GM19238 (cell line): ENCODE measurements at regions not wholly inside any gene's neighbourhood (a gene's known extent, or its start where the extent isn't known, plus 50 kb on each side); places are given as distances from the start of the nearest gene placed in this dataset.

Source experiments
- DNase-seq: peaks from one replicate; pipeline ENCODE4 v3.0.0; 2011; ENCODE audit warnings: low spot score; ENCODE audit not compliant: insufficient read length

GRCh38 chr17:14776791-14777190, 475.9 kb downstream of the HS3ST3B1 start:
- no peak for DNase-seq

GRCh38 chr17:14775731-14776492, 475.0 kb downstream of the HS3ST3B1 start:
- no peak for DNase-seq

GRCh38 chr17:14774774-14775173, 473.9 kb downstream of the HS3ST3B1 start:
- DNase-seq: no peak

DNA sequence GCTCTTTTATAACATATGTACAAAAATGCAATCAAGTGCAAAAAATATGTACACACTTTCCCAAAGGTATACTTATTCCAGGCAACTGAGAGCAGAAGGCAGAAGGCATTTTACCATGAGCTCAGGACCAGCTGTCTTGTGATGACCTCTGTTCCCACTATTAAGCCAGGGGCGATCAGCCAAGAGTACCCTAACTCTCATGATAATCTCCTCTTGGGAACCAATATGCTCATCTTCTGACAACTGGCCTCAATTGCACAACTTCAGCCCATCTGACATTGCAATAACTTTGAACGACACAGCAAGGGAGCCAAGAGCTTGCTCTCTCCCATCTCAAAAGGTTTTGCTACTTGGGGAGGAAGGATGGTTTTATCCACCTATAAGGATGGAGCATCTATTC, 471.9 kb downstream of the HS3ST3B1 start:
- no peak for DNase-seq

- DNase-seq: no peak
Observed at GRCh38 chr17:14771543-14771942, 470.7 kb downstream of the HS3ST3B1 start.

GRCh38 chr17:14768923-14769322, 468.0 kb downstream of the HS3ST3B1 start:
- no peak for DNase-seq

DNA sequence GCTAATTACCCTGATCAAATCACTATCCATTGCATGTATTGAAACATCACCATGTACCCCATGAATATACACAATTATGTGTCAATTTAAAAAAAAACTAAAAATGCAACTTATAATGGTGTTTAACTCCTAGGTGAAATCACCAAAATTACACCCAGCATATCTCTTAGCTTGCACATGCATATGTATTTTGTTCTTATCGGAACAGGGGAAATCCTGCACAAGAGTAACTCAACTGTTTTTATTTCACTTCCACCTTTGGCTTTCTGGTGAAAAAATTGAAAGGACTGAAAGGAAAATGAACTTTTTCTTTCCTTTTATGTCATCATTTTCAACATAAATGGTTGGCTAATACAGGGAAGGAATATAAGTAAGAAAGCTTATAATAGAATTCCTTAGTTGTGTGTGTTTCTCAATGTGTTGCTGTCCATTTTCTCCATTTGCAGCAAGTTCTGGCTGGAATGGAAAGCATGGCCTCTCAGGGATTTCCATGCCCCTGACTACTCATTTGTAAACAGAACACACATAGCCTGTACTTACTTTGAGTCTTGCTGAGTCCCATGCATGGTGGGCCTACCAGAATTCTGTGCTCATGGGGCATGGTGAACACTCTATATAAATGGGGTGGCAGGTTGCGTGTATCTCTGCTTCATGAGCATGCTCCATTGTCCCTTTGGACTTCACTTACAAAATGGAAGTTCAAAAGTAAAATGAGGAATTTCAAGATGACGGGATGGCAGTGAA, 462.0 kb downstream of the HS3ST3B1 start:
- DNase-seq: no peak

- no peak for DNase-seq
Observed at GRCh38 chr17:14760719-14761411, 460.0 kb downstream of the HS3ST3B1 start.

DNA sequence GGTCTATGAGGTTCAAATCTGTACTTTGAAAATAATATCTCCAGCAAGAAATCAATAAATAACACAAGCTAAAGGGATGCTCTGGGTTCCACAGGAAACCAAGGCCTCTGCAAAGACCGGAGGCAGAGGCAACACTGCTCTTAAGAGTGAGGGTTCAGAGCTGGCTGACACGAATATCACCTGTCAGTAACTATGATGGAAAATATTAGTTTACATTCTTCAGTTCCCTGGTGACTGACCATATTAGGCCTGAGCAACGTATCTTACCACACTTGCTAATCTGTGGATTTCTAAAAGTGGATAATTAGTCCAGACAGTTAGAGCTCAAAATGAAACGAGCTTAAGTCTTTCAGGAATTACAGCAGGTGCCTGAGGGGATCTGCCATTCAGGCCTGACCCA, 459.3 kb downstream of the HS3ST3B1 start:
- no peak for DNase-seq

DNA sequence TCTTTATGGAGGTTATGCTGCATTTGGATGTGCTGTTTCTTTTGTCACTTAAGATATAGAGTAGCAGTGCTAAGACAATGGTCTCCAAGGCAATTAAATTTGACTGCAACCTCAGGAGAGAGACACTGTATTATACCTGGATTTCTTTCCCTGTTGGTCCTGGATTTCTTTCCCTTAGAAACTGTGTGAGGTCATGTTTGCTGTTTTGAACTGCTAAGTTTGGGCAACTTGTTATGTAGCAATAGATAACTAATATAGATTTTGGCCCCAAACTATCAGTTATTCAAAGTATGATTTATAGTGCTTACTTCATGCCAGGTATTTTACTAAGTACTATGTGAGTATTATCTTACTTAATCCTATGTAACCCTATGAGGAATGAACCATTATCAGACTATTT, 458.4 kb downstream of the HS3ST3B1 start:
- DNase-seq: no peak

- no peak for DNase-seq
Observed at GRCh38 chr17:14756479-14756878, 455.6 kb downstream of the HS3ST3B1 start.

- no peak for DNase-seq
Observed at GRCh38 chr17:14755002-14755401, 454.1 kb downstream of the HS3ST3B1 start.

GRCh38 chr17:14753383-14753782, 452.5 kb downstream of the HS3ST3B1 start:
- no peak for DNase-seq

- DNase-seq: no peak
Observed at GRCh38 chr17:14752011-14752410, 451.1 kb downstream of the HS3ST3B1 start.

GRCh38 chr17:14750866-14751265, 450.0 kb downstream of the HS3ST3B1 start:
- DNase-seq: no peak

GRCh38 chr17:14749269-14749668, 448.4 kb downstream of the HS3ST3B1 start:
- no peak for DNase-seq

DNA sequence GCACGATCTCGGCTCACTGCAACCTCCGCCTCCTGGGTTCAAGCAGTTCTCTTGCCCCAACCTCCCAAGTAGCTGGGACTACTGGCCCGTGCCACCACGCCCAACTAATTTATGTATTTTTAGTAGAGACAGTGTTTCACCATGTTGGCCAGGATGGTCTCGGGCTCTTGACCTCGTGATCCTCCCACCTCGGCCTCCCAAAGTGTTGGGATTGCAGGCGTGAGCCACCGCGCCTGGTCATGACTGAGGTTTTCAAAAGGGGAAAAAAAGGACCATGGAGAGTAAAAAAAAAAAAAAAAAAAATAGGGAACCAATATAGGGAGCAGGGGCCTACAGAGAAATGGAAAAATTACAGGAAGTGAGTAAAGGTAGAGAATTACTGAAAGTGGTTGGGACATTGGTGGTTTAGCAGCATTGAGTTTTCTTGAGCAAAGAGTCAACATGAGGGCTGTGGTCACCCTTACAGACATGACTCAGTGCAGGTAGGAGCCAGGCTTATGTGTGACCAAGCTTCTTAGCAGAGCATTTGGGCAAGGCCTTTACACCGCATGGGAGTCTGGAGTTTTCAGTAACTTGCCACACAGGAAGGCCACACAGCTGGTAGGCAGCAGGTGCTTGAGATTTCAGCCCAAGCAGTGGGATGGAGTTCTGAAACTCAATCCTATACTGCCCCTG, 447.3 kb downstream of the HS3ST3B1 start:
- DNase-seq: no peak

- DNase-seq: no peak
Observed at GRCh38 chr17:14747603-14747950, 446.7 kb downstream of the HS3ST3B1 start.

- no peak for DNase-seq
Observed at GRCh38 chr17:14746822-14747602, 446.1 kb downstream of the HS3ST3B1 start.

GRCh38 chr17:14745541-14745940, 444.7 kb downstream of the HS3ST3B1 start:
- DNase-seq: no peak
